Omental fat pad (tissue), 3 donors: ENCODE measurements at regions not wholly inside any gene's neighbourhood (a gene's known extent, or its start where the extent isn't known, plus 50 kb on each side); places are given as distances from the start of the nearest gene placed in this dataset.
"Not testable (repeated sequence)": the region's sequence is repeated elsewhere in the genome, so short reads cannot be mapped to it uniquely, and the experiment has no call there.

Source experiments
- ATAC-seq: fragments of 150-250 bp; one replicate; pipeline ENCODE4 v1.9.1; 2016; ENCODE audit warnings: mild to moderate bottlenecking, moderate library complexity; ENCODE audit not compliant: low FRiP score
- DNase-seq: peaks from one replicate; pipeline ENCODE4 v3.0.0-alpha.2; 2019; ENCODE audit warnings: low spot score
- CTCF ChIP-seq, 3 donors: fragments of 450-650 bp; IDR thresholded peaks; one replicate each; pipeline ENCODE4 v1.5.1; 2016 to 2017; ENCODE audit warnings: antibody characterized with exemption in 3 of 3, mild to moderate bottlenecking in 3 of 3, moderate library complexity in 2 of 3

GRCh38 chr11:82398300-82398815, 335.3 kb downstream of the FAM181B start:
- DNase-seq (no peak), ATAC-seq (no peak)
- no peak for TF ChIP-seq CTCF (IDR thresholded peaks at IDR 0.05)

- not testable (repeated sequence) for DNase-seq, ATAC-seq
Observed at GRCh38 chr11:82396639-82397038, 337.0 kb downstream of the FAM181B start.

GRCh38 chr11:82384308-82384707, 349.4 kb downstream of the FAM181B start:
- DNase-seq (no peak), ATAC-seq (no peak)
- no peak for TF ChIP-seq CTCF (IDR thresholded peaks at IDR 0.05)

GRCh38 chr11:82373781-82374542, 359.7 kb downstream of the FAM181B start:
- no peak for DNase-seq
- no peak for TF ChIP-seq CTCF (IDR thresholded peaks at IDR 0.05)

GRCh38 chr11:82365351-82365750, 368.3 kb downstream of the FAM181B start:
- TF ChIP-seq CTCF (IDR thresholded peaks at IDR 0.05) = no peak
- DNase-seq (no peak), ATAC-seq (no peak)

More at GRCh38 chr11:82373781-82374542, 359.7 kb downstream of the FAM181B start:
- ATAC-seq = no peak

GRCh38 chr11:82356316-82356715, 377.3 kb downstream of the FAM181B start:
- ATAC-seq = no peak
- DNase-seq = no peak
- no peak for TF ChIP-seq CTCF (IDR thresholded peaks at IDR 0.05)

GRCh38 chr11:82355313-82355823, 378.3 kb downstream of the FAM181B start:
- ATAC-seq (no peak), DNase-seq (no peak)
- no peak for TF ChIP-seq CTCF (IDR thresholded peaks at IDR 0.05)
